ENCODE measurements at regions not wholly inside any gene's neighbourhood (a gene's known extent, or its start where the extent isn't known, plus 50 kb on each side); places are given as distances from the start of the nearest gene placed in this dataset.

- TF ChIP-seq MYC (IDR thresholded peaks at IDR 0.05; ENCODE audit: borderline replicate concordance, low read length) (no peak), CTCF (IDR thresholded peaks at IDR 0.05) (no peak), BCL3 (IDR thresholded peaks at IDR 0.05) (no peak), SREBF2 (IDR thresholded peaks at IDR 0.05) (no peak), JUN (IDR thresholded peaks at IDR 0.05) (no peak), NFE2L2 (conservative IDR thresholded peaks at IDR 0.05; ENCODE audit: low read length) (no peak), CBX8 (IDR thresholded peaks at IDR 0.05) (no peak), BHLHE40 (IDR thresholded peaks at IDR 0.05; ENCODE audit: low read depth, low read length) (no peak), EP300 (IDR thresholded peaks at IDR 0.05) (no peak), POLR2A (IDR thresholded peaks at IDR 0.05; ENCODE audit: low read length) (no peak), REST (IDR thresholded peaks at IDR 0.05) (no peak), RFX5 (IDR thresholded peaks at IDR 0.05) (no peak)
Observed at GRCh38 chr2:175837046-175837445, 165.0 kb downstream of the LNPK start.
